GM23338 (cell line): ENCODE measurements at regions not wholly inside any gene's neighbourhood (a gene's known extent, or its start where the extent isn't known, plus 50 kb on each side); places are given as distances from the start of the nearest gene placed in this dataset.

Experiments used
- ATAC-seq: fragments of 200-7000 bp; cut with Tn5 transposase; 3 replicates; pipeline ENCODE4 v1.9.1; 2020
- DNase-seq: peaks from one replicate; pipeline ENCODE4 v3.0.0-alpha.2; 2015; ENCODE audit warnings: low spot score
- H2AFZ ChIP-seq: fragments of 200-600 bp; sonication (generic); 2 replicates; pipeline ENCODE4 v1.8.0; 2016; ENCODE audit warnings: antibody characterized with exemption, mild to moderate bottlenecking, moderate library complexity
- H3F3A ChIP-seq: fragments of 200-600 bp; sonication (generic); replicated peaks from 2 replicates; pipeline ENCODE4 v1.8.0; 2017; ENCODE audit warnings: antibody characterized with exemption, mixed run types, low read depth
- H3K27ac ChIP-seq: fragments of 200-600 bp; sonication (generic); 2 replicates; pipeline ENCODE4 v1.6.1; 2016; ENCODE audit warnings: low read depth
- H3K27me3 ChIP-seq: fragments of 200-600 bp; sonication (generic); 2 replicates; pipeline ENCODE4 v1.8.0; 2016; ENCODE audit warnings: mild to moderate bottlenecking, mixed run types, moderate library complexity; ENCODE audit not compliant: insufficient read depth
- H3K36me3 ChIP-seq: fragments of 200-600 bp; sonication (generic); 2 replicates; pipeline ENCODE4 v1.8.0; 2016; ENCODE audit warnings: mild to moderate bottlenecking; ENCODE audit not compliant: insufficient read depth
- H3K4me1 ChIP-seq: fragments of 200-600 bp; sonication (generic); 2 replicates; pipeline ENCODE4 v1.8.0; 2016; ENCODE audit warnings: mild to moderate bottlenecking, moderate library complexity; ENCODE audit not compliant: insufficient read depth
- H3K4me2 ChIP-seq: fragments of 200-600 bp; sonication (generic); 2 replicates; pipeline ENCODE4 v1.7.1; 2017; ENCODE audit warnings: mixed run types
- H3K4me3 ChIP-seq: fragments of 200-600 bp; sonication (generic); 2 replicates; pipeline ENCODE4 v1.6.1; 2016; ENCODE audit warnings: mixed run types
- H3K79me2 ChIP-seq: fragments of 200-600 bp; sonication (generic); replicated peaks from 2 replicates; pipeline ENCODE4 v1.8.0; 2017; ENCODE audit warnings: mild to moderate bottlenecking; ENCODE audit not compliant: insufficient read depth
- H3K9me2 ChIP-seq: fragments of 200-600 bp; sonication (generic); 2 replicates; pipeline ENCODE4 v1.8.0; 2017; ENCODE audit not compliant: insufficient read depth
- H4K20me1 ChIP-seq: fragments of 200-600 bp; sonication (generic); replicated peaks from 2 replicates; pipeline ENCODE4 v1.8.0; 2017; ENCODE audit warnings: mild to moderate bottlenecking; ENCODE audit not compliant: insufficient read depth
- H3K27ac Mint-ChIP-seq: 2 replicates; pipeline ENCODE4 v1.8.0; 2020; ENCODE audit warnings: inconsistent platforms, mild to moderate bottlenecking, moderate library complexity, mixed read lengths
- H3K27me3 Mint-ChIP-seq: 3 replicates; pipeline ENCODE4 v1.8.0; 2022; ENCODE audit warnings: low read depth, mild to moderate bottlenecking, moderate library complexity, mixed read lengths, inconsistent platforms; ENCODE audit not compliant: insufficient read depth, poor library complexity
- H3K36me3 Mint-ChIP-seq: 3 replicates; pipeline ENCODE4 v1.8.0; 2021; ENCODE audit warnings: low read depth, mild to moderate bottlenecking, inconsistent platforms, moderate library complexity, mixed read lengths
- H3K4me1 Mint-ChIP-seq: 3 replicates; pipeline ENCODE4 v1.8.0; 2020; ENCODE audit warnings: mild to moderate bottlenecking, inconsistent platforms, mixed read lengths
- H3K4me3 Mint-ChIP-seq: 3 replicates; pipeline ENCODE4 v1.8.0; 2021; ENCODE audit warnings: moderate library complexity, mild to moderate bottlenecking, inconsistent platforms, mixed read lengths
- H3K9me3 Mint-ChIP-seq: 3 replicates; pipeline ENCODE4 v1.8.0; 2020; ENCODE audit warnings: moderate library complexity, mild to moderate bottlenecking, inconsistent platforms, mixed read lengths
- CTCF ChIP-seq, 2 experiments: fragments of 200-600 bp in 1 of 2; sonication (generic) in 1 of 2; conservative IDR thresholded peaks; 2 replicates each; pipeline versions ENCODE4 v1.5.1 to v1.6.1; 2016 to 2017; ENCODE audit warnings: antibody characterized with exemption in 2 of 2, low read depth in 2 of 2, mild to moderate bottlenecking in 2 of 2, moderate library complexity in 1 of 2
- ETS1 ChIP-seq: IDR thresholded peaks from 2 replicates; pipeline ENCODE4 v1.6.1; 2016; ENCODE audit warnings: antibody characterized with exemption
- NANOG ChIP-seq: IDR thresholded peaks from 2 replicates; pipeline ENCODE4 v1.6.1; 2016; ENCODE audit warnings: antibody characterized with exemption, borderline replicate concordance
- ZNF114 ChIP-seq: fragments of 250-450 bp; sonication (Bioruptor Pico); IDR thresholded peaks from 2 replicates; pipeline ENCODE4 v1.5.0; 2020; ENCODE audit warnings: mild to moderate bottlenecking, moderate library complexity
- TF ChIP-seq, protein P1 (sequence below): IDR thresholded peaks from one replicate; pipeline ENCODE4 v1.6.1; 2018; ENCODE audit warnings: antibody characterized with exemption; ENCODE audit not compliant: unreplicated experiment

DNA sequence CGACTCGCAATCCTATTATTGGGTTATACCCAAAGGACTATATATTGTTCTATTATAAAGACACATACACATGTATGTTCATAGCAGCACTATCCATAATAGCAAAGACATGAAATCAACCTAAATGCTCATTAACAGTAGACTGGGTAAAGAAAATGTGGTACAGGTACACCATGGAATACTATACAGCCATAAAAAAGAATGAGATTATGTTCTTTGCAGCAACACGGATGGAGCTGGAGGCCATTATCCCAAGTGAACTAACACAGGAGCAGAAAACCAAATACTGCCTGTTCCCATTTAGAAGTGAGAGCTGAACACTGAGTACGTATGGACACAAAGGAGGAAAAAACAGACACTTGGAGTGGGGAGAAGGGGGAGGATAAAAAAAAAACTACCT, 536.8 kb upstream of the DPP6 start:
- Mint-ChIP-seq H3K4me3 (no peak overlapping the region), H3K27me3 (peaks cover 4% of the 10 kb centered on the region), H3K4me1 (no peaks in the 10 kb centered on the region), H3K27ac (no peak overlapping the region), H3K36me3 (peaks cover 35% of the 10 kb centered on the region), H3K9me3 (peaks cover 90% of the 10 kb centered on the region)
- no peak for DNase-seq
- no peaks in the 10 kb centered on the region for H3K27me3 ChIP-seq
- H3K4me1 ChIP-seq, result no peaks in the 10 kb centered on the region
- no peak overlapping the region for H3K4me2 ChIP-seq
- H3K4me3 ChIP-seq, result no peak overlapping the region
- TF ChIP-seq, protein P1, sequence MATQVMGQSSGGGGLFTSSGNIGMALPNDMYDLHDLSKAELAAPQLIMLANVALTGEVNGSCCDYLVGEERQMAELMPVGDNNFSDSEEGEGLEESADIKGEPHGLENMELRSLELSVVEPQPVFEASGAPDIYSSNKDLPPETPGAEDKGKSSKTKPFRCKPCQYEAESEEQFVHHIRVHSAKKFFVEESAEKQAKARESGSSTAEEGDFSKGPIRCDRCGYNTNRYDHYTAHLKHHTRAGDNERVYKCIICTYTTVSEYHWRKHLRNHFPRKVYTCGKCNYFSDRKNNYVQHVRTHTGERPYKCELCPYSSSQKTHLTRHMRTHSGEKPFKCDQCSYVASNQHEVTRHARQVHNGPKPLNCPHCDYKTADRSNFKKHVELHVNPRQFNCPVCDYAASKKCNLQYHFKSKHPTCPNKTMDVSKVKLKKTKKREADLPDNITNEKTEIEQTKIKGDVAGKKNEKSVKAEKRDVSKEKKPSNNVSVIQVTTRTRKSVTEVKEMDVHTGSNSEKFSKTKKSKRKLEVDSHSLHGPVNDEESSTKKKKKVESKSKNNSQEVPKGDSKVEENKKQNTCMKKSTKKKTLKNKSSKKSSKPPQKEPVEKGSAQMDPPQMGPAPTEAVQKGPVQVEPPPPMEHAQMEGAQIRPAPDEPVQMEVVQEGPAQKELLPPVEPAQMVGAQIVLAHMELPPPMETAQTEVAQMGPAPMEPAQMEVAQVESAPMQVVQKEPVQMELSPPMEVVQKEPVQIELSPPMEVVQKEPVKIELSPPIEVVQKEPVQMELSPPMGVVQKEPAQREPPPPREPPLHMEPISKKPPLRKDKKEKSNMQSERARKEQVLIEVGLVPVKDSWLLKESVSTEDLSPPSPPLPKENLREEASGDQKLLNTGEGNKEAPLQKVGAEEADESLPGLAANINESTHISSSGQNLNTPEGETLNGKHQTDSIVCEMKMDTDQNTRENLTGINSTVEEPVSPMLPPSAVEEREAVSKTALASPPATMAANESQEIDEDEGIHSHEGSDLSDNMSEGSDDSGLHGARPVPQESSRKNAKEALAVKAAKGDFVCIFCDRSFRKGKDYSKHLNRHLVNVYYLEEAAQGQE, result no peak
- TF ChIP-seq ZNF114 (CRISPR knock-in tag) (no peak), ETS1 (no peak), CTCF (conservative IDR thresholded peaks at IDR 0.05; ENCODE audit: low read depth in 2 of 2) (no peak)
- no peaks in the 10 kb centered on the region for H3K9me2 ChIP-seq
- no peak overlapping the region for H3K27ac ChIP-seq
- no peaks in the 10 kb centered on the region for H3K79me2 ChIP-seq
- H3K36me3 ChIP-seq, result peaks cover 4% of the 10 kb centered on the region; the same call in 1 of the 2 replicates
- no peaks in the 10 kb centered on the region for H4K20me1 ChIP-seq
- H2AFZ ChIP-seq, result no peak overlapping the region
- no peak for ATAC-seq
- H3F3A ChIP-seq, result no peaks in the 10 kb centered on the region

DNA sequence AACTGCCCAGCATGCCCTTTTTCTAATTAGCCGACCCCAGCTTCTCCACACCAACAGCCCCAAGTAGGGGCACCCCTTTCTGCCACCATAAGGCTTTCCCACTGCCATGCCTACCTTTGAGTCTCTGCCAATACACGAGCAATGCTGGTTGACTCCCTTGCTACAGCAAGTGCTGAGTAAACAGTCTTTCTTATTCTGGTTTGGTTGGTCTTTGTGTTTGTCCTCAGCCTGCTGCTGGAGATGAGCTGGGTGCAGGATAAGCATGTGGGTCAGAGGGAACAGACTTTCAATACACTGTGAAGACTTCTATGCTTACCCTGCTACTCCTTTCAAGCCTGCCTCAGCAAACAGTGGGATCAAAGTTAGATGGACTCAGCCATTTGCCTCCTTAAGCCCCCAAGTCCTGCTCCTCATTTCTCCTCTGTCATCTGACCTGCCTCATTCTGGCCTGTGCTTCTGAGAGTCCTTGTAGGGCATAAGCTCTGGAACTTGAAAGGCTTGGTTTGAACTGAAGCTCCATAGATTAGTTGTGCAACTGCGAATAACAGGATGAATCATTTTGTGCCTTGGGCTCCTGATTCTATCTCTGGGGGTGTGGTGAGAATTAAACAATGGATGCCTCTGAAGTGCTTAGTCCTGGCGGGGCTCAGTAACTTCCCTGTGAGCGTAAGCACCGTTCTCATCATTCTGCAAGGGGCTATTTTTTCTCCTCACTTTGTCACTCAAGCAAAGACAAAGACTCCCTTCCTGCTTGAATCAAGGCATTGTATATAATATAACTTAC, 533.8 kb upstream of the DPP6 start:
- no peak overlapping the region for H3K4me3 Mint-ChIP-seq
- Histone ChIP-seq H3K4me1 (no peaks in the 10 kb centered on the region), H4K20me1 (no peaks in the 10 kb centered on the region), H3K9me2 (no peaks in the 10 kb centered on the region), H3K36me3 (no peaks in the 10 kb centered on the region; the same call in 1 of the 2 replicates), H3K27me3 (no peaks in the 10 kb centered on the region), H3K27ac (no peak overlapping the region), H3K79me2 (no peaks in the 10 kb centered on the region), H2AFZ (no peak overlapping the region), H3F3A (no peaks in the 10 kb centered on the region), H3K4me3 (no peak overlapping the region), H3K4me2 (no peak overlapping the region)
- peaks cover 94% of the 10 kb centered on the region for H3K9me3 Mint-ChIP-seq
- H3K4me1 Mint-ChIP-seq, result no peaks in the 10 kb centered on the region
- no peak for TF ChIP-seq NANOG
- TF ChIP-seq ZNF114 (CRISPR knock-in tag), result no peak
- H3K36me3 Mint-ChIP-seq, result peaks cover 42% of the 10 kb centered on the region
- no peak for DNase-seq
- no peak overlapping the region for H3K27ac Mint-ChIP-seq
- ATAC-seq, result no peak
- H3K27me3 Mint-ChIP-seq, result peaks cover 4% of the 10 kb centered on the region
